SU-DHL-6 (cell line): ENCODE measurements at regions not wholly inside any gene's neighbourhood (a gene's known extent, or its start where the extent isn't known, plus 50 kb on each side); places are given as distances from the start of the nearest gene placed in this dataset.

Experiments used
- H2AFZ ChIP-seq: fragments of 200-600 bp; sonication (generic); 2 replicates; pipeline ENCODE4 v1.6.1; 2014; ENCODE audit warnings: low read depth, mild to moderate bottlenecking, moderate library complexity, mixed read lengths, antibody characterized with exemption, low read length; ENCODE audit not compliant: severe bottlenecking
- H3F3A ChIP-seq: fragments of 200-600 bp; shearing (Covaris generic); 2 replicates; pipeline ENCODE4 v1.6.0; 2016; ENCODE audit warnings: antibody characterized with exemption, mild to moderate bottlenecking; ENCODE audit not compliant: insufficient read depth
- H3K27ac ChIP-seq: fragments of 200-600 bp; sonication (generic); 2 replicates; pipeline ENCODE4 v1.5.1; 2016; ENCODE audit warnings: low read depth, mild to moderate bottlenecking, low read length, moderate library complexity, mixed read lengths
- H3K27me3 ChIP-seq: fragments of 200-600 bp; sonication (generic), shearing (Covaris generic); 2 replicates; pipeline ENCODE4 v1.6.0; 2014; ENCODE audit warnings: mild to moderate bottlenecking, low read length
- H3K36me3 ChIP-seq: fragments of 200-600 bp; sonication (generic); 2 replicates; pipeline ENCODE4 v1.6.1; 2014; ENCODE audit warnings: mild to moderate bottlenecking, low read length, mixed read lengths
- H3K4me2 ChIP-seq: fragments of 300-600, 200-600 bp; shearing (Covaris generic), sonication (generic); 2 replicates; pipeline ENCODE4 v1.6.0; 2014; ENCODE audit warnings: low read length, low read depth, mild to moderate bottlenecking; ENCODE audit not compliant: poor library complexity, severe bottlenecking
- H3K4me3 ChIP-seq: fragments of 200-600 bp; sonication (generic); 2 replicates; pipeline ENCODE4 v1.5.1; 2014; ENCODE audit warnings: antibody characterized with exemption, low read length, mild to moderate bottlenecking, mixed read lengths; ENCODE audit not compliant: insufficient read depth, poor library complexity, severe bottlenecking
- H3K79me2 ChIP-seq: fragments of 200-600 bp; sonication (generic); 2 replicates; pipeline ENCODE4 v1.6.1; 2014; ENCODE audit warnings: mild to moderate bottlenecking, low read length, moderate library complexity; ENCODE audit not compliant: insufficient read depth
- H3K9ac ChIP-seq: fragments of 200-600 bp; sonication (generic); 2 replicates; pipeline ENCODE4 v1.7.0; 2014; ENCODE audit warnings: mild to moderate bottlenecking, low read length
- H3K9me2 ChIP-seq: fragments of 200-600 bp; sonication (generic); replicated peaks from 2 replicates; pipeline ENCODE4 v1.6.1; 2014; ENCODE audit warnings: low read length; ENCODE audit not compliant: insufficient read depth
- H3K9me3 ChIP-seq: fragments of 200-600 bp; sonication (generic); 2 replicates; pipeline ENCODE4 v1.6.1; 2014; ENCODE audit warnings: low read length, mixed read lengths; ENCODE audit not compliant: insufficient read depth
- H4K20me1 ChIP-seq: fragments of 200-600 bp; sonication (generic); 2 replicates; pipeline ENCODE4 v1.6.1; 2014; ENCODE audit warnings: low read depth, mild to moderate bottlenecking, antibody characterized with exemption, low read length, moderate library complexity, mixed read lengths
- EZH2phosphoT487 ChIP-seq: fragments of 200-600 bp; sonication (generic), shearing (Covaris generic); conservative IDR thresholded peaks from 2 replicates; pipeline ENCODE4 v1.6.1; 2018; ENCODE audit warnings: mild to moderate bottlenecking, antibody characterized with exemption, low read length, moderate library complexity, mixed read lengths
- TF ChIP-seq, protein P1 (sequence below): fragments of 200-600 bp; sonication (generic); IDR thresholded peaks from one replicate; pipeline ENCODE4 v1.5.1; 2017; ENCODE audit warnings: antibody characterized with exemption, mild to moderate bottlenecking, low read length, moderate library complexity; ENCODE audit not compliant: insufficient read depth, poor library complexity, severe bottlenecking

DNA sequence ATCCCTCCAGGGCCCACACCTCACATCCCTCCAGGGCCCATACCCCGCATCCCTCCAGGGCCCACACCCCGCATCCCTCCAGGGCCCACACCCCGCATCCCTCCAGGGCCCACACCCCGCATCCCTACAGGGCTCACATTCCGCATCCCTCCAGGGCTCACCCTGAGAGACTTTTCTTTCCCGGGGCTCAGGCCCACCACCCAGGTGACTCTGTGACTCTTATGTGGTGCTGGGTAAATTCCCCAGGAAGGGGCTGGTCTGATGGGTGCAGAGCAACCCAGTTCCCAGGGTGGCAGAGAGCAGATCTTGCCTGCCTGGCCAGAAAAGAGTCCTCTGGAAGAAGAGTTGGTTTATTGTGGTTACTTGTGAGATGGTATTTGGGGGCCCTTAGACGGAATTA lies 290.7 kb downstream of the TCERG1L start:
- H2AFZ ChIP-seq, result no peak overlapping the region
- no peak overlapping the region for H3K4me3 ChIP-seq
- H4K20me1 ChIP-seq, result no peaks in the 10 kb centered on the region
- H3K9ac ChIP-seq, result no peak overlapping the region
- H3K79me2 ChIP-seq, result no peaks in the 10 kb centered on the region
- TF ChIP-seq, protein P1, sequence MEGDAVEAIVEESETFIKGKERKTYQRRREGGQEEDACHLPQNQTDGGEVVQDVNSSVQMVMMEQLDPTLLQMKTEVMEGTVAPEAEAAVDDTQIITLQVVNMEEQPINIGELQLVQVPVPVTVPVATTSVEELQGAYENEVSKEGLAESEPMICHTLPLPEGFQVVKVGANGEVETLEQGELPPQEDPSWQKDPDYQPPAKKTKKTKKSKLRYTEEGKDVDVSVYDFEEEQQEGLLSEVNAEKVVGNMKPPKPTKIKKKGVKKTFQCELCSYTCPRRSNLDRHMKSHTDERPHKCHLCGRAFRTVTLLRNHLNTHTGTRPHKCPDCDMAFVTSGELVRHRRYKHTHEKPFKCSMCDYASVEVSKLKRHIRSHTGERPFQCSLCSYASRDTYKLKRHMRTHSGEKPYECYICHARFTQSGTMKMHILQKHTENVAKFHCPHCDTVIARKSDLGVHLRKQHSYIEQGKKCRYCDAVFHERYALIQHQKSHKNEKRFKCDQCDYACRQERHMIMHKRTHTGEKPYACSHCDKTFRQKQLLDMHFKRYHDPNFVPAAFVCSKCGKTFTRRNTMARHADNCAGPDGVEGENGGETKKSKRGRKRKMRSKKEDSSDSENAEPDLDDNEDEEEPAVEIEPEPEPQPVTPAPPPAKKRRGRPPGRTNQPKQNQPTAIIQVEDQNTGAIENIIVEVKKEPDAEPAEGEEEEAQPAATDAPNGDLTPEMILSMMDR, result no peak
- no peak for TF ChIP-seq EZH2phosphoT487
- H3K4me2 ChIP-seq, result no peak overlapping the region
- no peaks in the 10 kb centered on the region for H3K9me3 ChIP-seq
- no peaks in the 10 kb centered on the region for H3K9me2 ChIP-seq
- H3F3A ChIP-seq, result no peaks in the 10 kb centered on the region
- H3K27me3 ChIP-seq, result no peaks in the 10 kb centered on the region
- H3K27ac ChIP-seq, result no peak overlapping the region
- no peaks in the 10 kb centered on the region for H3K36me3 ChIP-seq

DNA sequence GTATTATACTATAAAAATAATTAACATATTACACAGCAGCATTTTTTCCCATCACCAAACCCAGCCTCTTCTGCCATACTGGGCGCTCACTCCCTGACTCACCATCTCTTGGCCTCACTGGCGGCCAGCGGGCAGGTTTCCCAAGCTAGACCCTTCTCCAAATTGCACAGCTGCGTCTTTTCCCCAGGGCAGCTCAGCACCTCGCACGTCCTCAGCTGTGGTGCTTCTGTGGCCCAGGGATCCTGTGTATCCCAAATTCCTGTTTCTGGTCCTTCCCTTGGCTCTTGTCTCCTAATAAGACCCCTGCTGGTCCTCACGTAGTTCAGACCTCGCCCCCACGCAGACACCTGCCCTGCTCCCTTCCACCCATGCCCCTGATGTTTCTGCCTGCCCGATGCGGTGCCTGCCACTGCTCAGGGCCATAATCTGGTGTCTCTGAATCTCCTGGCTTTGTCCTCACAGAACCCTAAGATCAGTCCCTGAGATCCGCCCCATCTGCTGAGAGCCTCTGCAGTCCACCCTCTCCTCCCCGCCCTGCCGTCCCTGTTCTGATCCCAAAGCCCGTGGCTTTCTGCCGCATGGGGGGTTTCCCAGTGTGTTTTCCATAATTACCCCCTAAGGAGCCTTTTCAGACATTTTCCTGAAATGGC lies 290.1 kb downstream of the TCERG1L start:
- no peak overlapping the region for H3K9ac ChIP-seq
- H4K20me1 ChIP-seq, result no peaks in the 10 kb centered on the region
- H3K27ac ChIP-seq, result no peak overlapping the region
- TF ChIP-seq EZH2phosphoT487, result no peak
- TF ChIP-seq, protein P1, result no peak
- no peaks in the 10 kb centered on the region for H3K9me2 ChIP-seq
- H3K4me3 ChIP-seq, result no peak overlapping the region
- no peaks in the 10 kb centered on the region for H3F3A ChIP-seq
- H3K4me2 ChIP-seq, result no peak overlapping the region
- H2AFZ ChIP-seq, result no peak overlapping the region
- H3K27me3 ChIP-seq, result no peaks in the 10 kb centered on the region
- no peaks in the 10 kb centered on the region for H3K36me3 ChIP-seq
- no peaks in the 10 kb centered on the region for H3K9me3 ChIP-seq
- H3K79me2 ChIP-seq, result no peaks in the 10 kb centered on the region

DNA sequence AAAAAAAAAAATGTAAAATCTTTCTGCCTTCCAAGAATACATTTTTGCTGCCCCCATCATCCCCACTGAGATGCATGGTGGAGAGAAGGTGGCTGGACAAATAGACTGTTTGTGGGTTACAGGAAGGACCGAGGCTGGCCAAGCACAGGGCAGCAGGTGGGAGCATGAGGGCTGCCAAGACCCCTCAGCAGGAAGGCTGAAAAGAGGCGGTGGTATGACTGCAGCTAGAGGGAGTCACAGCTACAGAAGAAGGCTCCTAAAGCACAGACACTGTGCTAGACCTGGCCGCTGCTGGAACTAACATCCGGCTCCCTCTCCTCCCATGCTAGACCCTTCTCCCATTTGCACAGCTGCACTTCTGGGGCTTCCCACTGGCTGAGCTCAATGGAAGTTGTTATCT lies 289.6 kb downstream of the TCERG1L start:
- Histone ChIP-seq H2AFZ (no peak overlapping the region), H3K27ac (no peak overlapping the region), H3K79me2 (no peaks in the 10 kb centered on the region), H3K36me3 (no peaks in the 10 kb centered on the region), H3K4me2 (no peak overlapping the region), H3K9me3 (no peaks in the 10 kb centered on the region), H3K4me3 (no peak overlapping the region), H3F3A (no peaks in the 10 kb centered on the region), H3K27me3 (no peaks in the 10 kb centered on the region), H3K9me2 (no peaks in the 10 kb centered on the region), H4K20me1 (no peaks in the 10 kb centered on the region), H3K9ac (no peak overlapping the region)
- no peak for TF ChIP-seq EZH2phosphoT487
- TF ChIP-seq, protein P1, result no peak
